ENCODE measurements at regions not wholly inside any gene's neighbourhood (a gene's known extent, or its start where the extent isn't known, plus 50 kb on each side); places are given as distances from the start of the nearest gene placed in this dataset.

DNA sequence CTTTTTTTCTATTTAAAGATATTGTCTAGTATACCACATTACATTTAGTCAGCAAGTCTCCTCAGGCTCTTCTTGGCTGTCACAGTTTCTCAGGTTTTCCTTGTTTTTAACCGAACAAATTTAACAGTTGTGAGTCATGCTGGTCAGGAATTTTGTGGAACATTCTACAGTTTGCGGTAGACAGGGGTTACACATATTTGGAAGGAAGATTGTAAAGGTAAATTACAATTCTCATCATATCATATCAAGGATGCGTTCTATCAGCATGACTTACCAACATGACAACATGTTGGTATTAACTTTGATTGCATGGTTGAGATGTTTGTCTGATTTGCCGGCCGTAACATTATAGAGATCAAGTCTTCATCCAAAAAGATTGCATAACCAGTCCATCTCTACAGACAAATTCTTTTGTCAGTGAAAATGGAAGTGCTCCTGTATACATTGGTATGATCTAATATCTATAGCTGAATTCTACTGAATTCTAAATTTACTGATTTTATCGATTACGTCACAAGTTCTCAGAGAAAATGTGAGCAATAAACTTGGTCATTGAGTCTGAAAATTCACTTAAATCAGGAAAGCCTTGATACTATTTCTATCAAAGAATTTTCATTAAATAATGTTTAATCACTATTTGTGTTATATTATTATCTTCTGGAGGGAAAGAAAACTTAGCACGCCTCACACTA lies 664.4 kb upstream of the SLC8A1 start:
- no peak overlapping the region for H3K4me3 Mint-ChIP-seq
- no peak for ATAC-seq (ENCODE audit: low read depth in 2 of 2)

GRCh38 chr2:41119489-41119888 lies 667.6 kb upstream of the SLC8A1 start:
- DNase-seq = no peak
- Mint-ChIP-seq H3K4me3 (no peak overlapping the region), H3K36me3 (no peaks in the 10 kb centered on the region), H3K27me3 (no peaks in the 10 kb centered on the region), H3K9me3 (peaks cover 0 to 10% (median 2%) of the 10 kb centered on the region in 7 donors), H3K4me1 (no peaks in the 10 kb centered on the region), H3K27ac (no peak overlapping the region)
- ATAC-seq (ENCODE audit: low read depth in 2 of 2) = no peak

More for the DNA sequence above, 664.4 kb upstream of the SLC8A1 start:
- Mint-ChIP-seq H3K27ac (no peak overlapping the region), H3K4me1 (no peaks in the 10 kb centered on the region), H3K36me3 (no peaks in the 10 kb centered on the region), H3K9me3 (peaks cover 0 to 15% (median 5%) of the 10 kb centered on the region in 7 donors), H3K27me3 (no peaks in the 10 kb centered on the region)
- no peak for DNase-seq

- Mint-ChIP-seq H3K4me3 (no peak overlapping the region), H3K36me3 (no peaks in the 10 kb centered on the region), H3K9me3 (peaks cover 0 to 10% (median 0%) of the 10 kb centered on the region in 7 donors), H3K4me1 (no peaks in the 10 kb centered on the region), H3K27ac (no peak overlapping the region), H3K27me3 (no peaks in the 10 kb centered on the region)
- ATAC-seq (ENCODE audit: low read depth in 2 of 2) (no peak), DNase-seq (no peak)
These were observed 671.5 kb upstream of the SLC8A1 start for GRCh38 chr2:41123341-41123740.

GRCh38 chr2:41127351-41127750 lies 675.5 kb upstream of the SLC8A1 start:
- DNase-seq (no peak), ATAC-seq (ENCODE audit: low read depth in 2 of 2) (no peak)
- Mint-ChIP-seq H3K9me3 (peaks cover 0 to 5% (median 0%) of the 10 kb centered on the region in 7 donors), H3K4me3 (no peak overlapping the region), H3K36me3 (no peaks in the 10 kb centered on the region), H3K27ac (no peak overlapping the region), H3K4me1 (no peaks in the 10 kb centered on the region), H3K27me3 (no peaks in the 10 kb centered on the region)

- Mint-ChIP-seq H3K4me1 (no peaks in the 10 kb centered on the region), H3K9me3 (no peaks in the 10 kb centered on the region), H3K4me3 (no peak overlapping the region), H3K36me3 (no peaks in the 10 kb centered on the region), H3K27ac (no peak overlapping the region), H3K27me3 (no peaks in the 10 kb centered on the region)
- DNase-seq (no peak), ATAC-seq (ENCODE audit: low read depth in 2 of 2) (no peak)
These were observed 678.1 kb upstream of the SLC8A1 start for GRCh38 chr2:41129988-41130387.

GRCh38 chr2:41137031-41137430 lies 685.1 kb upstream of the SLC8A1 start:
- DNase-seq (no peak), ATAC-seq (ENCODE audit: low read depth in 2 of 2) (no peak)
- no peaks in the 10 kb centered on the region for H3K9me3 Mint-ChIP-seq
- no peak overlapping the region for H3K27ac Mint-ChIP-seq
- no peak overlapping the region for H3K4me3 Mint-ChIP-seq
- H3K27me3 Mint-ChIP-seq = no peaks in the 10 kb centered on the region
- no peaks in the 10 kb centered on the region for H3K36me3 Mint-ChIP-seq
- no peaks in the 10 kb centered on the region for H3K4me1 Mint-ChIP-seq

GRCh38 chr2:41141146-41141791 lies 689.4 kb upstream of the SLC8A1 start:
- no peaks in the 10 kb centered on the region for H3K4me1 Mint-ChIP-seq
- DNase-seq (no peak), ATAC-seq (ENCODE audit: low read depth in 2 of 2) (no peak)
- H3K36me3 Mint-ChIP-seq = no peaks in the 10 kb centered on the region
- no peaks in the 10 kb centered on the region for H3K27me3 Mint-ChIP-seq
- H3K4me3 Mint-ChIP-seq = no peak overlapping the region
- no peaks in the 10 kb centered on the region for H3K9me3 Mint-ChIP-seq
- no peak overlapping the region for H3K27ac Mint-ChIP-seq

DNA sequence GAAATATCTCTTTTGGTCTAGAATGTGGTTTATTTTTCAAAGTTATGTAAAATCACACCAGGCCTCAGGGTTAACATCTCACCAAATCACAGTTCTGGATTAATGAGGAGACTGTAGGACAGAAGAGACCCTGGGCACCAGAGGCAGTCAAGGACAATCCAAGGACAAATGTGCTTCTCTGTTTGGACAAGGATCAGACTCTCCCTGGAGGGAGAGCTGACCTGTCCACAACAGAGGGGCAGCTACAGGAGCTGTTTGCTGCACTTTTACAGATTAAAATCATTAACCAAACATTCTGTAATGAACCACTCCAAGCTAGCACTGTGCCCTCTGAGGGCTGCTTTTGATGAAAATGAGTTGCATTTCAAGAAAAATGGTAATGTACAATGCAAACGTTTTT lies 690.6 kb upstream of the SLC8A1 start:
- Mint-ChIP-seq H3K36me3 (no peaks in the 10 kb centered on the region), H3K27me3 (no peaks in the 10 kb centered on the region), H3K4me1 (no peaks in the 10 kb centered on the region), H3K27ac (no peak overlapping the region), H3K9me3 (no peaks in the 10 kb centered on the region), H3K4me3 (no peak overlapping the region)
- ATAC-seq (ENCODE audit: low read depth in 2 of 2) (no peak), DNase-seq (no peak)

GRCh38 chr2:41145066-41145465 lies 693.2 kb upstream of the SLC8A1 start:
- Mint-ChIP-seq H3K4me3 (no peak overlapping the region), H3K36me3 (no peaks in the 10 kb centered on the region), H3K9me3 (no peaks in the 10 kb centered on the region), H3K27me3 (no peaks in the 10 kb centered on the region), H3K27ac (no peak overlapping the region), H3K4me1 (no peaks in the 10 kb centered on the region)
- DNase-seq (no peak), ATAC-seq (ENCODE audit: low read depth in 2 of 2) (no peak)

DNA sequence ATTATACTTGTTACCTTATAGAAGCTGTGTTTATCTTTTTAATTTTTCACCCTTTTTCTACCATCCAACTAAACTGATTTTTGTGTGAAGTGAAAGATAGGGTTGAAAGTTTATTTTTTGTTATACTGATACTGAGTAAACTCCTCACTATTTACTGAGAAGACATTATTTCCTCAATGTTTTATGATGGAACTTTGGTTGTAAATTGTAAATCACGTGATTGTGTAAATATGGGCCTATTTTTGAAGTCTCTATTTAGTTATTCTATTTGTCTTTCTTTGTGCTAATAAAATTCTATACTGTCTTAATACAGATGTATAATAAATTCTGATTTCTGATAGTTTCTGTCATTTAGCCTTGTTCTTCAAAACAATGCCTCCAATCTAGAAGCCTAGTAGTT lies 697.2 kb upstream of the SLC8A1 start:
- ATAC-seq (ENCODE audit: low read depth in 2 of 2) (no peak), DNase-seq (no peak)
- Mint-ChIP-seq H3K4me1 (no peaks in the 10 kb centered on the region), H3K9me3 (no peaks in the 10 kb centered on the region), H3K4me3 (no peak overlapping the region), H3K27ac (no peak overlapping the region), H3K36me3 (no peaks in the 10 kb centered on the region), H3K27me3 (no peaks in the 10 kb centered on the region)

- ATAC-seq (ENCODE audit: low read depth in 2 of 2) = no peak
- no peak overlapping the region for H3K4me3 Mint-ChIP-seq
- no peaks in the 10 kb centered on the region for H3K27me3 Mint-ChIP-seq
- no peak overlapping the region for H3K27ac Mint-ChIP-seq
- no peaks in the 10 kb centered on the region for H3K4me1 Mint-ChIP-seq
- DNase-seq = no peak
- no peaks in the 10 kb centered on the region for H3K36me3 Mint-ChIP-seq
- peaks cover 0 to 7% (median 0%) of the 10 kb centered on the region in 7 donors for H3K9me3 Mint-ChIP-seq
These were observed 699.9 kb upstream of the SLC8A1 start for GRCh38 chr2:41151746-41152145.

GRCh38 chr2:41152318-41152717 lies 700.4 kb upstream of the SLC8A1 start:
- no peak for DNase-seq
- Mint-ChIP-seq H3K4me1 (no peaks in the 10 kb centered on the region), H3K4me3 (no peak overlapping the region), H3K27me3 (no peaks in the 10 kb centered on the region), H3K9me3 (peaks cover 0 to 12% (median 0%) of the 10 kb centered on the region in 7 donors), H3K27ac (no peak overlapping the region), H3K36me3 (no peaks in the 10 kb centered on the region)
- no peak for ATAC-seq (ENCODE audit: low read depth in 2 of 2)

DNA sequence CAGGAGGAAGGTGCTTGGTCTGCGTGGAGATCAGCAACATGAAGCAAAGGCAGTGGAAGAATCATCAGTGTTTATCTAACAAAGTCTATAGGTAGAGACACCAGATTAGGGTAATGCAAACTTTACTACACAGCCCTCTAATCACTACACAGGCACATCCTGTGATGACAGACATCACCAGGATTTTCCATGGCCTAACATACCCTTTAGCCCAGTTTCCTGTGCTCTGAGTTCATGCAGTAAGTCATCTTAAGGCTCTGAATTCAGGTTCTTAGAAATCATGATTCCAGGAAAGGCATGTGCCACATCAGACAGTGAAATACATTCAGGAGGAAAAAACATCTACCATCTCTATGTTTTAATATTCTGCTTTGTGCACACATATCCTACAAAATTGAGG lies 708.5 kb upstream of the SLC8A1 start:
- peaks cover 0 to 7% (median 0%) of the 10 kb centered on the region in 7 donors for H3K9me3 Mint-ChIP-seq
- H3K27ac Mint-ChIP-seq = no peak overlapping the region
- no peaks in the 10 kb centered on the region for H3K27me3 Mint-ChIP-seq
- DNase-seq (no peak), ATAC-seq (ENCODE audit: low read depth in 2 of 2) (no peak)
- H3K36me3 Mint-ChIP-seq = no peaks in the 10 kb centered on the region
- no peak overlapping the region for H3K4me3 Mint-ChIP-seq
- no peaks in the 10 kb centered on the region for H3K4me1 Mint-ChIP-seq

DNA sequence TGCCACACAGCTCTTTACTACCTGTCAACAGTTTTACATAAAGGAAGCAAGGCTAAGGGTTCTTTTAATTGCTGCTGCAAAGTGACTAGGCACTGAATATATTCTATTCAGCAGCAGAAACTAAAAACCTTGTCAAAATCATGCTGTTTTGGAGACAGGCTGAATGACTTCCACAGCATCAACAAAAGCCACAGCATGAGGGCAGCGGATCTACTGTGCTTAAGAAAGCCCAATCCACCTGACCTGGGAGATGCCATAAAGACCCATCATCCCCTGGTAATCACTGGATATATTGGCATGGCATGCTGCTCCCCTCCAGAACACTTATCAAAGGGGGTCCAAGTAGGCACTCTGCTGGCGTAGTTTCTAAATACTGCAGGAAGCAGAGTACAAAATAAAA lies 715.1 kb upstream of the SLC8A1 start:
- H3K9me3 Mint-ChIP-seq = peaks cover 0 to 3% (median 0%) of the 10 kb centered on the region in 7 donors
- peak overlapping the region in 1 of 8 donors; percentile 15 for H3K4me3 Mint-ChIP-seq
- H3K4me1 Mint-ChIP-seq = no peaks in the 10 kb centered on the region
- H3K27me3 Mint-ChIP-seq = no peaks in the 10 kb centered on the region
- H3K27ac Mint-ChIP-seq = no peak overlapping the region
- DNase-seq (no peak), ATAC-seq (ENCODE audit: low read depth in 2 of 2) (no peak)
- no peaks in the 10 kb centered on the region for H3K36me3 Mint-ChIP-seq

Measured in naive B cell (primary cell).